A549 (cell line): ENCODE measurements at regions not wholly inside any gene's neighbourhood (a gene's known extent, or its start where the extent isn't known, plus 50 kb on each side); places are given as distances from the start of the nearest gene placed in this dataset.

ENCODE experiments used
- ATAC-seq, 2 experiments: fragments of 200-7000 bp in 1 of 2; fragments of >200 bp in 1 of 2; cut with Nextera tagmentation in 1 of 2; cut with Tn5 transposase in 1 of 2; 3 replicates each; pipeline versions ENCODE4 v1.8.0 to v1.9.1; 2018 to 2020; ENCODE audit warnings: mild to moderate bottlenecking in 1 of 2, moderate library complexity in 1 of 2
- CTCF ChIA-PET: fragments of 300-600 bp; sonication (Branson Sonifier 250); formaldehyde crosslinking; extraction: SDS; loops from one replicate; lab custom pipeline; 2021; ENCODE audit warnings: antibody characterized with exemption, inconsistent platforms; lab: Yijun Ruan, JAX
- POLR2A ChIA-PET: fragments of 350-600 bp; formaldehyde crosslinking; extraction: SDS; loops from one replicate; lab custom pipeline; 2021; ENCODE audit warnings: antibody characterized with exemption, inconsistent platforms; lab: Yijun Ruan, JAX
- DNase-seq, 2 experiments: peaks; one replicate each; pipeline versions ENCODE4 v3.0.0 to v3.0.0-alpha.2; 2011 to 2016; ENCODE audit warnings: low read depth in 1 of 2, low spot score in 1 of 2
- FAIRE-seq: peaks from 2 replicates; lab custom pipeline; 2011; peaks lifted over from hg19 to GRCh38; lab: Jason Lieb, UNC
- H3K27ac ChIP-seq, 2 experiments: fragments of >200 bp; sonication (Bioruptor Twin); formaldehyde crosslinking; 3 replicates each; pipeline ENCODE4 v1.5.1; 2016 to 2017
- H3K4me1 ChIP-seq: fragments of >200 bp; sonication (Bioruptor Twin); formaldehyde crosslinking; 3 replicates; pipeline ENCODE4 v1.6.1; 2016
- H3K4me2 ChIP-seq: fragments of >200 bp; sonication (Bioruptor Twin); formaldehyde crosslinking; 3 replicates; pipeline ENCODE4 v1.6.1; 2016
- H3K4me3 ChIP-seq: fragments of >200 bp; sonication (Bioruptor Twin); formaldehyde crosslinking; 3 replicates; pipeline ENCODE4 v1.5.1; 2016
- H3K9me3 ChIP-seq: fragments of >200 bp; sonication (Bioruptor Twin); formaldehyde crosslinking; 3 replicates; pipeline ENCODE4 v1.6.1; 2016
- CHD2 ChIP-seq: fragments of 150-350 bp; IDR thresholded peaks from 2 replicates; pipeline ENCODE4 v1.6.1; 2014; ENCODE audit warnings: low read length; ENCODE audit not compliant: partially characterized antibody
- EP300 ChIP-seq, 2 experiments: fragments of >200 bp; sonication (Bioruptor Twin); formaldehyde crosslinking; IDR thresholded peaks; 2 replicates in 1 of 2; 3 replicates in 1 of 2; pipeline ENCODE4 v1.6.1; 2016 to 2017
- GATA3 ChIP-seq: IDR thresholded peaks from 2 replicates; pipeline ENCODE4 v1.6.1; 2012; ENCODE audit warnings: borderline replicate concordance
- HDAC2 ChIP-seq: fragments of 200-600 bp; sonication (generic); IDR thresholded peaks from 2 replicates; pipeline ENCODE4 v1.6.1; 2016
- HOXB13 ChIP-seq: fragments of 250-450 bp; sonication (Bioruptor Pico); IDR thresholded peaks from 2 replicates; pipeline ENCODE4 v1.5.0; 2020; ENCODE audit warnings: low read depth, mild to moderate bottlenecking, moderate library complexity
- MAFK ChIP-seq: fragments of 450-650 bp; IDR thresholded peaks from 2 replicates; pipeline ENCODE4 v1.6.1; 2014; ENCODE audit not compliant: partially characterized antibody
- RARB ChIP-seq: fragments of 250-450 bp; sonication (Bioruptor Pico); IDR thresholded peaks from 2 replicates; pipeline ENCODE4 v1.8.0; 2021; ENCODE audit warnings: mild to moderate bottlenecking, moderate library complexity
- SREBF2 ChIP-seq: fragments of 450-650 bp; IDR thresholded peaks from 2 replicates; pipeline ENCODE4 v1.6.1; 2014; ENCODE audit warnings: mild to moderate bottlenecking, moderate library complexity
- TFCP2L1 ChIP-seq: fragments of 250-450 bp; sonication (Bioruptor Pico); IDR thresholded peaks from 2 replicates; pipeline ENCODE4 v1.5.0; 2021; ENCODE audit warnings: mild to moderate bottlenecking
- WGBS: methylation state at CpG from one replicate; pipeline ENCODE4 v1.1.6; 2017; ENCODE audit errors: missing lambda C conversion rate; 5-methylcytosine and 5-hydroxymethylcytosine counted together
- TF ChIP-seq, protein P1 (sequence below): fragments of >200 bp; sonication (Bioruptor Twin); formaldehyde crosslinking; IDR thresholded peaks from 2 replicates; pipeline ENCODE4 v1.6.1; 2016
- TF ChIP-seq, protein P2 (sequence below): fragments of 250-450 bp; sonication (Bioruptor Pico); IDR thresholded peaks from 2 replicates; pipeline ENCODE4 v1.5.0; 2021; ENCODE audit warnings: mild to moderate bottlenecking, moderate library complexity, borderline replicate concordance
- TF ChIP-seq, protein P3 (sequence below): fragments of >200 bp; sonication (Bioruptor Twin); formaldehyde crosslinking; IDR thresholded peaks from 3 replicates; pipeline ENCODE4 v1.5.1; 2016
- TF ChIP-seq, protein P4 (sequence below): IDR thresholded peaks from 2 replicates; pipeline ENCODE4 v1.6.1; 2012
- TF ChIP-seq, protein P5 (sequence below): IDR thresholded peaks from 2 replicates; pipeline ENCODE4 v1.6.1; 2012

DNA sequence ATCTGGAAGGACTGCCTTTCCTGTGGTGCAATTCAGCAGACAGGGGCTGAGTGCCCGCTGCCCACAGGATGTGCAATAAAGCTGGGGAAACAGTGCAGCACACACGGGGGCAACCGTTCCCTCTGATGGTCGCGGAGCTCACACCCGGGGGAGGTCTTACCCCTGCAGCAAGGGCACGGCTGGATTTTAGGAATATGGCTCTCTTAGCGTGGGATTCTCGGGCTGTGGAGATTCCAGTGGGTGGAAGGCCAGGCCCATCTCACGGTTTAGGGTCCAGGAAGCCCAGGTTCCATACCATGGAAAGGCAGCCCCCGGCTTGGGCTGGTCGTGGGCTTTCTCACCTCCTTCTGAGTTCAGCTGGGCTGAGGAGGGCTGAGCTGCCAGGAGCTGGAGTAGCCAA, 244.1 kb downstream of the MED10 start:
- Histone ChIP-seq H3K4me1 (no peaks in the 10 kb centered on the region), H3K4me2 (no peak overlapping the region), H3K27ac (no peak overlapping the region), H3K9me3 (no peaks in the 10 kb centered on the region), H3K4me3 (no peak overlapping the region)
- ATAC-seq (no peak), DNase-seq (no peak), FAIRE-seq (no peak)
- ChIA-PET POLR2A (no interaction called here), CTCF (interaction anchor here (1.2 kb wide), 1 partner anchor 12 kb away, joined by 3 read pairs; no protein-coding TSS in a partner anchor)
- TF ChIP-seq RARB (no peak), SREBF2 (no peak), CHD2 (no peak), HDAC2 (no peak)
- TF ChIP-seq, protein P1, sequence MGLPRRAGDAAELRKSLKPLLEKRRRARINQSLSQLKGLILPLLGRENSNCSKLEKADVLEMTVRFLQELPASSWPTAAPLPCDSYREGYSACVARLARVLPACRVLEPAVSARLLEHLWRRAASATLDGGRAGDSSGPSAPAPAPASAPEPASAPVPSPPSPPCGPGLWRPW: no peak
- 57% methylated on average over 12 of the region's 12 CpGs for WGBS

DNA sequence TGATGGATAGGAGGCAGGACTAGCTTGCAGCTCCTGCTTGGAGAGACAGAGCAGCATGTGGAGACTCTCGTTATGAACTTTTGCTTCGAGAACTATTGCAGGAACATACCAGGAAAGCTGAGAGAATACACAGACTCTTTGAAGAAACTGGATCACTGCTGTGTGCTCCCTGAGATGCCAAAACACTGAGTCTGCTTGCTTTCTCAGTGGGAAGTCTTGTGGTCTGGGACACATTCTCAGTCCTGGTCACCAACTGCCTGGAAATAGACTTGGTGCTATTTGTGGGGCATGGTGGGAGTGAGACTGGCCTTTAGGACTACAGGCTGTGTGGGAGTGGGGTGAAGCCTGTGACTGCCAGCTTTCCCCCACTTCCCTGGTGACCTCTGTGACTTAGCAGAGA, 252.6 kb downstream of the MED10 start:
- DNase-seq (no peak), FAIRE-seq (no peak)
- 13% methylated on average over 2 of the region's 2 CpGs for WGBS
- peaks cover 17% of the 10 kb centered on the region for H3K9me3 ChIP-seq
- TF ChIP-seq TFCP2L1 (CRISPR knock-in tag) (no peak), GATA3 (no peak), SREBF2 (no peak), MAFK (no peak), HOXB13 (CRISPR knock-in tag) (no peak), EP300 (IDR thresholded peaks at IDR 0.05) (no peak)
- TF ChIP-seq, protein P2, sequence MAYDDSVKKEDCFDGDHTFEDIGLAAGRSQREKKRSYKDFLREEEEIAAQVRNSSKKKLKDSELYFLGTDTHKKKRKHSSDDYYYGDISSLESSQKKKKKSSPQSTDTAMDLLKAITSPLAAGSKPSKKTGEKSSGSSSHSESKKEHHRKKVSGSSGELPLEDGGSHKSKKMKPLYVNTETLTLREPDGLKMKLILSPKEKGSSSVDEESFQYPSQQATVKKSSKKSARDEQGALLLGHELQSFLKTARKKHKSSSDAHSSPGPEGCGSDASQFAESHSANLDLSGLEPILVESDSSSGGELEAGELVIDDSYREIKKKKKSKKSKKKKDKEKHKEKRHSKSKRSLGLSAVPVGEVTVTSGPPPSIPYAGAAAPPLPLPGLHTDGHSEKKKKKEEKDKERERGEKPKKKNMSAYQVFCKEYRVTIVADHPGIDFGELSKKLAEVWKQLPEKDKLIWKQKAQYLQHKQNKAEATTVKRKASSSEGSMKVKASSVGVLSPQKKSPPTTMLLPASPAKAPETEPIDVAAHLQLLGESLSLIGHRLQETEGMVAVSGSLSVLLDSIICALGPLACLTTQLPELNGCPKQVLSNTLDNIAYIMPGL: no peak
- TF ChIP-seq, protein P3, sequence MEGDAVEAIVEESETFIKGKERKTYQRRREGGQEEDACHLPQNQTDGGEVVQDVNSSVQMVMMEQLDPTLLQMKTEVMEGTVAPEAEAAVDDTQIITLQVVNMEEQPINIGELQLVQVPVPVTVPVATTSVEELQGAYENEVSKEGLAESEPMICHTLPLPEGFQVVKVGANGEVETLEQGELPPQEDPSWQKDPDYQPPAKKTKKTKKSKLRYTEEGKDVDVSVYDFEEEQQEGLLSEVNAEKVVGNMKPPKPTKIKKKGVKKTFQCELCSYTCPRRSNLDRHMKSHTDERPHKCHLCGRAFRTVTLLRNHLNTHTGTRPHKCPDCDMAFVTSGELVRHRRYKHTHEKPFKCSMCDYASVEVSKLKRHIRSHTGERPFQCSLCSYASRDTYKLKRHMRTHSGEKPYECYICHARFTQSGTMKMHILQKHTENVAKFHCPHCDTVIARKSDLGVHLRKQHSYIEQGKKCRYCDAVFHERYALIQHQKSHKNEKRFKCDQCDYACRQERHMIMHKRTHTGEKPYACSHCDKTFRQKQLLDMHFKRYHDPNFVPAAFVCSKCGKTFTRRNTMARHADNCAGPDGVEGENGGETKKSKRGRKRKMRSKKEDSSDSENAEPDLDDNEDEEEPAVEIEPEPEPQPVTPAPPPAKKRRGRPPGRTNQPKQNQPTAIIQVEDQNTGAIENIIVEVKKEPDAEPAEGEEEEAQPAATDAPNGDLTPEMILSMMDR: no peak
- TF ChIP-seq, protein P1: no peak
- TF ChIP-seq, protein P4, sequence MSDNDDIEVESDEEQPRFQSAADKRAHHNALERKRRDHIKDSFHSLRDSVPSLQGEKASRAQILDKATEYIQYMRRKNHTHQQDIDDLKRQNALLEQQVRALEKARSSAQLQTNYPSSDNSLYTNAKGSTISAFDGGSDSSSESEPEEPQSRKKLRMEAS: no peak
- TF ChIP-seq, all 56 proteins: peak for 0
- ChIA-PET CTCF (no interaction called here), POLR2A (no interaction called here)
- no peak overlapping the region for H3K4me2 ChIP-seq
- no peak overlapping the region for H3K27ac ChIP-seq
- no peak overlapping the region for H3K4me3 ChIP-seq
- ATAC-seq: no peak
- no peaks in the 10 kb centered on the region for H3K4me1 ChIP-seq

DNA sequence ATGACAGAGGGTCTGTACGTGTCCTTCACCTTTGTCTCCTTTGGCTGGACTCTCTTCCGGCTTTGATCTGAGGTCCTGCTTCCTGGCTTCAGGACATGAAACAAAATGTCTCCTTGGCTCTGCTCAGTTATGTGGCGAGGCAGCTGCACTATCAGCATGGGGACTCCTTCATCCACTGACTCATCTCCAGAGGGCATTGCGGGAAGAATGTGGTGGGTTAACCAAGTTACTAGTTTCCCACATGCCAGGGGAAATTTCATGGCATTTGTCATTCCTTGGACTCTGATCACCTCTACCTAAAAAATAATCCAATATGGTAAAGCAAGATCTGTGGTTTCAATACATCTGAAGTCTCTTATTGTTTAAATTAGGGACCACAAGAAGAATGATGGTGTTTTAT, 259.7 kb downstream of the MED10 start:
- FAIRE-seq: no peak
- H3K4me3 ChIP-seq: no peak overlapping the region
- TF ChIP-seq, protein P1: no peak
- TF ChIP-seq, protein P5, sequence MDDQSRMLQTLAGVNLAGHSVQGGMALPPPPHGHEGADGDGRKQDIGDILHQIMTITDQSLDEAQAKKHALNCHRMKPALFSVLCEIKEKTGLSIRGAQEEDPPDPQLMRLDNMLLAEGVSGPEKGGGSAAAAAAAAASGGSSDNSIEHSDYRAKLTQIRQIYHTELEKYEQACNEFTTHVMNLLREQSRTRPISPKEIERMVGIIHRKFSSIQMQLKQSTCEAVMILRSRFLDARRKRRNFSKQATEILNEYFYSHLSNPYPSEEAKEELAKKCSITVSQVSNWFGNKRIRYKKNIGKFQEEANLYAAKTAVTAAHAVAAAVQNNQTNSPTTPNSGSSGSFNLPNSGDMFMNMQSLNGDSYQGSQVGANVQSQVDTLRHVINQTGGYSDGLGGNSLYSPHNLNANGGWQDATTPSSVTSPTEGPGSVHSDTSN: no peak
- TF ChIP-seq, all 56 proteins: peak for 0
- DNase-seq (no peak), ATAC-seq (no peak)
- peaks cover 2% of the 10 kb centered on the region for H3K9me3 ChIP-seq
- CTCF ChIA-PET: no interaction called here
- no peak overlapping the region for H3K4me2 ChIP-seq
- no peak overlapping the region for H3K27ac ChIP-seq
- H3K4me1 ChIP-seq: 0 out of 3 replicates have a peak, but pooled peaks cover 4% of the 10 kb centered on the region
- POLR2A ChIA-PET: no interaction called here
- WGBS: 68% methylated on average over 4 of the region's 4 CpGs
